ENCODE measurements at regions not wholly inside any gene's neighbourhood (a gene's known extent, or its start where the extent isn't known, plus 50 kb on each side); places are given as distances from the start of the nearest gene placed in this dataset.
A peak's percentile ranks its signal among the peaks of the same experiment; 100 is the strongest.

DNA sequence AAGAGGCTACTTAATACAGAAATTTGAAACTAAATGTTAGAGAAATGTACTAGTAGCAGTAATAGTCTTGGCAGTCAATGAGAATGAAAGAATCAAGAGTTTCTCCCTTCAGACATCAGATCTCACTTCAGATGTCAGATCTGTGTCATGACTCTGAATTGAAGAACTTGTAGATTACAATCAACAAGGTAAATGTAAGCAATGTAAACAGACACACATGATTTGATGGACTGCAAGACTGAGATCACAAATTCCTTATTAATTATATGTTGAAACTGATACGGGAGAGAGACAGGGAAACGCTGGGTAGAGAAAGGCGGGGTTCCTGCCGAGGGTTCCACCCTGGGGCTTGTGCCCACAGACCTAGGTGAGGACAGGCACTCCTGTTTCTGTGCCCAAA, 65.5 kb upstream of the HHIP start (continued):
- TF ChIP-seq, protein P1, sequence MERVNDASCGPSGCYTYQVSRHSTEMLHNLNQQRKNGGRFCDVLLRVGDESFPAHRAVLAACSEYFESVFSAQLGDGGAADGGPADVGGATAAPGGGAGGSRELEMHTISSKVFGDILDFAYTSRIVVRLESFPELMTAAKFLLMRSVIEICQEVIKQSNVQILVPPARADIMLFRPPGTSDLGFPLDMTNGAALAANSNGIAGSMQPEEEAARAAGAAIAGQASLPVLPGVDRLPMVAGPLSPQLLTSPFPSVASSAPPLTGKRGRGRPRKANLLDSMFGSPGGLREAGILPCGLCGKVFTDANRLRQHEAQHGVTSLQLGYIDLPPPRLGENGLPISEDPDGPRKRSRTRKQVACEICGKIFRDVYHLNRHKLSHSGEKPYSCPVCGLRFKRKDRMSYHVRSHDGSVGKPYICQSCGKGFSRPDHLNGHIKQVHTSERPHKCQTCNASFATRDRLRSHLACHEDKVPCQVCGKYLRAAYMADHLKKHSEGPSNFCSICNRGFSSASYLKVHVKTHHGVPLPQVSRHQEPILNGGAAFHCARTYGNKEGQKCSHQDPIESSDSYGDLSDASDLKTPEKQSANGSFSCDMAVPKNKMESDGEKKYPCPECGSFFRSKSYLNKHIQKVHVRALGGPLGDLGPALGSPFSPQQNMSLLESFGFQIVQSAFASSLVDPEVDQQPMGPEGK (CRISPR knock-in tag; IDR thresholded peaks at IDR 0.05; ENCODE audit: borderline replicate concordance), result no peak

DNA sequence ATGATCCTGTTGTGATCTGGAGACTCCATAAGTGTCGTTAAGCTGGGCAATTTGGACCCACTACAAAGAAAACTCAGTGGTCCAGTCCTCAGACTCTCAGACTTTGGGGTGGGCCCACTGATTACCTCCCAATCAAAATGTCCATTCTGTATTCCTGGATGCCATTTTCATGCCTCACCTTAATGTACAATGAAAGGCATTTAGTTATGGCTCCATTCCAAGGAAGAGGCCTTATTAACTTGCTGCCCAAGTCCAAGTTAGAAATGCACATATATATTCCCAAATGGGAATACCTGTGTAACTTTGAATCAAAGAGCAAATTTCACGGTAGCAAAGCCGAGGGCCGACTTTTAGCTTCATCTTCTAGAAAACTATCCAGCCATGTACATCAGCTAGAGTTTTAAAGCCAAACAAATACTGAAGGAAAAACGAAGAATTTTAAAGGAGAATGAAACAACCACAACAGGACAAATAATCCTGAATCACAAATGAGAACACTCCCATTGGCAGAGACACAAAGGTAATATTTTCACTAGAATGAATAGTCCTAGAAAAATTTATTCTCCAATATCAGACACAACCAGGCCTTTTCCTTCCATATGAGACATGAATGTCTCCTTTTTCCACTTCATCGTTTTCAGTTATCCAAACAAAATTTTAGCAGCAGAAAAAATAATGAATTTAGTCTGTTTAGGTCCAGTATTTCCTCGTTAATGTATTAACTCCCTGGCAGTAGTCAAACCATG, 63.7 kb upstream of the HHIP start:
- TF ChIP-seq, protein P1 (CRISPR knock-in tag; IDR thresholded peaks at IDR 0.05; ENCODE audit: borderline replicate concordance), result no peak
- TF ChIP-seq ZC3H10 (CRISPR knock-in tag; IDR thresholded peaks at IDR 0.05) (no peak), ZNF70 (CRISPR knock-in tag; IDR thresholded peaks at IDR 0.05) (no peak), RARB (CRISPR knock-in tag; IDR thresholded peaks at IDR 0.05) (no peak), SNAI2 (CRISPR knock-in tag; IDR thresholded peaks at IDR 0.05) (no peak), ZNF8 (CRISPR knock-in tag; IDR thresholded peaks at IDR 0.05) (no peak), ISL1 (CRISPR knock-in tag; IDR thresholded peaks at IDR 0.05) (no peak), TOX (CRISPR knock-in tag; IDR thresholded peaks at IDR 0.05; ENCODE audit: borderline replicate concordance) (no peak), ARNTL (CRISPR knock-in tag; IDR thresholded peaks at IDR 0.05; ENCODE audit: borderline replicate concordance, low read depth) (no peak), ZFP30 (CRISPR knock-in tag; IDR thresholded peaks at IDR 0.05) (no peak), ZFP3 (CRISPR knock-in tag; IDR thresholded peaks at IDR 0.05) (no peak), PPARA (CRISPR knock-in tag; IDR thresholded peaks at IDR 0.05; ENCODE audit: borderline replicate concordance) (no peak), OSR1 (CRISPR knock-in tag; IDR thresholded peaks at IDR 0.05) (no peak)
- TF ChIP-seq, protein P2, sequence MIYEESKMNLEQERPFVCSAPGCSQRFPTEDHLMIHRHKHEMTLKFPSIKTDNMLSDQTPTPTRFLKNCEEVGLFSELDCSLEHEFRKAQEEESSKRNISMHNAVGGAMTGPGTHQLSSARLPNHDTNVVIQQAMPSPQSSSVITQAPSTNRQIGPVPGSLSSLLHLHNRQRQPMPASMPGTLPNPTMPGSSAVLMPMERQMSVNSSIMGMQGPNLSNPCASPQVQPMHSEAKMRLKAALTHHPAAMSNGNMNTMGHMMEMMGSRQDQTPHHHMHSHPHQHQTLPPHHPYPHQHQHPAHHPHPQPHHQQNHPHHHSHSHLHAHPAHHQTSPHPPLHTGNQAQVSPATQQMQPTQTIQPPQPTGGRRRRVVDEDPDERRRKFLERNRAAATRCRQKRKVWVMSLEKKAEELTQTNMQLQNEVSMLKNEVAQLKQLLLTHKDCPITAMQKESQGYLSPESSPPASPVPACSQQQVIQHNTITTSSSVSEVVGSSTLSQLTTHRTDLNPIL (CRISPR knock-in tag; IDR thresholded peaks at IDR 0.05; ENCODE audit: low read depth), result no peak
- TF ChIP-seq, protein P3, sequence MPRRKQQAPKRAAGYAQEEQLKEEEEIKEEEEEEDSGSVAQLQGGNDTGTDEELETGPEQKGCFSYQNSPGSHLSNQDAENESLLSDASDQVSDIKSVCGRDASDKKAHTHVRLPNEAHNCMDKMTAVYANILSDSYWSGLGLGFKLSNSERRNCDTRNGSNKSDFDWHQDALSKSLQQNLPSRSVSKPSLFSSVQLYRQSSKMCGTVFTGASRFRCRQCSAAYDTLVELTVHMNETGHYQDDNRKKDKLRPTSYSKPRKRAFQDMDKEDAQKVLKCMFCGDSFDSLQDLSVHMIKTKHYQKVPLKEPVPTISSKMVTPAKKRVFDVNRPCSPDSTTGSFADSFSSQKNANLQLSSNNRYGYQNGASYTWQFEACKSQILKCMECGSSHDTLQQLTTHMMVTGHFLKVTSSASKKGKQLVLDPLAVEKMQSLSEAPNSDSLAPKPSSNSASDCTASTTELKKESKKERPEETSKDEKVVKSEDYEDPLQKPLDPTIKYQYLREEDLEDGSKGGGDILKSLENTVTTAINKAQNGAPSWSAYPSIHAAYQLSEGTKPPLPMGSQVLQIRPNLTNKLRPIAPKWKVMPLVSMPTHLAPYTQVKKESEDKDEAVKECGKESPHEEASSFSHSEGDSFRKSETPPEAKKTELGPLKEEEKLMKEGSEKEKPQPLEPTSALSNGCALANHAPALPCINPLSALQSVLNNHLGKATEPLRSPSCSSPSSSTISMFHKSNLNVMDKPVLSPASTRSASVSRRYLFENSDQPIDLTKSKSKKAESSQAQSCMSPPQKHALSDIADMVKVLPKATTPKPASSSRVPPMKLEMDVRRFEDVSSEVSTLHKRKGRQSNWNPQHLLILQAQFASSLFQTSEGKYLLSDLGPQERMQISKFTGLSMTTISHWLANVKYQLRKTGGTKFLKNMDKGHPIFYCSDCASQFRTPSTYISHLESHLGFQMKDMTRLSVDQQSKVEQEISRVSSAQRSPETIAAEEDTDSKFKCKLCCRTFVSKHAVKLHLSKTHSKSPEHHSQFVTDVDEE (CRISPR knock-in tag; IDR thresholded peaks at IDR 0.05), result no peak
- TF ChIP-seq, protein P4, sequence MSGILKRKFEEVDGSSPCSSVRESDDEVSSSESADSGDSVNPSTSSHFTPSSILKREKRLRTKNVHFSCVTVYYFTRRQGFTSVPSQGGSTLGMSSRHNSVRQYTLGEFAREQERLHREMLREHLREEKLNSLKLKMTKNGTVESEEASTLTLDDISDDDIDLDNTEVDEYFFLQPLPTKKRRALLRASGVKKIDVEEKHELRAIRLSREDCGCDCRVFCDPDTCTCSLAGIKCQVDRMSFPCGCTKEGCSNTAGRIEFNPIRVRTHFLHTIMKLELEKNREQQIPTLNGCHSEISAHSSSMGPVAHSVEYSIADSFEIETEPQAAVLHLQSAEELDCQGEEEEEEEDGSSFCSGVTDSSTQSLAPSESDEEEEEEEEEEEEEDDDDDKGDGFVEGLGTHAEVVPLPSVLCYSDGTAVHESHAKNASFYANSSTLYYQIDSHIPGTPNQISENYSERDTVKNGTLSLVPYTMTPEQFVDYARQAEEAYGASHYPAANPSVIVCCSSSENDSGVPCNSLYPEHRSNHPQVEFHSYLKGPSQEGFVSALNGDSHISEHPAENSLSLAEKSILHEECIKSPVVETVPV (CRISPR knock-in tag; IDR thresholded peaks at IDR 0.05), result no peak
- TF ChIP-seq, protein P5, sequence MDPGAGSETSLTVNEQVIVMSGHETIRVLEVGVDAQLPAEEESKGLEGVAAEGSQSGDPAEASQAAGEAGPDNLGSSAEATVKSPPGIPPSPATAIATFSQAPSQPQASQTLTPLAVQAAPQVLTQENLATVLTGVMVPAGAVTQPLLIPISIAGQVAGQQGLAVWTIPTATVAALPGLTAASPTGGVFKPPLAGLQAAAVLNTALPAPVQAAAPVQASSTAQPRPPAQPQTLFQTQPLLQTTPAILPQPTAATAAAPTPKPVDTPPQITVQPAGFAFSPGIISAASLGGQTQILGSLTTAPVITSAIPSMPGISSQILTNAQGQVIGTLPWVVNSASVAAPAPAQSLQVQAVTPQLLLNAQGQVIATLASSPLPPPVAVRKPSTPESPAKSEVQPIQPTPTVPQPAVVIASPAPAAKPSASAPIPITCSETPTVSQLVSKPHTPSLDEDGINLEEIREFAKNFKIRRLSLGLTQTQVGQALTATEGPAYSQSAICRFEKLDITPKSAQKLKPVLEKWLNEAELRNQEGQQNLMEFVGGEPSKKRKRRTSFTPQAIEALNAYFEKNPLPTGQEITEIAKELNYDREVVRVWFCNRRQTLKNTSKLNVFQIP (CRISPR knock-in tag; IDR thresholded peaks at IDR 0.05; ENCODE audit: borderline replicate concordance, low read depth), result no peak
- ATAC-seq, result no peak

DNA sequence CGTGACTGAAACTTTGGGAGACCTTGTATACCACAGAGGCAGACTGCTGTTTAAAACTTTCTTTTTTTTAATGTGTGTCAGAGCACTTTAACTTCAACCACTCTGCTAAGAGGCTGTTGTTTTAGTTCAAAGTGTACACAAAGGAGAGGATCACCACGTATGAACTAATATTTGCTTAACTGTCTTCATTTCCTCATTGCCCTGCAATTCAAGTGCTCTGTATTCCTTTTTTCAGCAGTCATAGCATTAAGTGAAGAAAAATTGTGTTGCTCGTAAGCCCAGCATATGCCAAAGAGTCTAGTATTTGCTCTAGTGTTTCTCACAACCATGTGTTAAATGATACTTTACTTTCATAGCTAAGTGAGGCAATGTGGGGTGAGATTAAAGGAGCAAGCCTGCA, 63.0 kb upstream of the HHIP start:
- peak; percentile 15; the same call in 1 of the 3 replicates for ATAC-seq
- TF ChIP-seq, protein P4 (CRISPR knock-in tag; IDR thresholded peaks at IDR 0.05), result no peak
- no peak for TF ChIP-seq OSR1 (CRISPR knock-in tag; IDR thresholded peaks at IDR 0.05)
- TF ChIP-seq TOX (CRISPR knock-in tag; IDR thresholded peaks at IDR 0.05; ENCODE audit: borderline replicate concordance), result no peak
